Esophagus squamous epithelium (tissue), 4 donors: ENCODE measurements at regions not wholly inside any gene's neighbourhood (a gene's known extent, or its start where the extent isn't known, plus 50 kb on each side); places are given as distances from the start of the nearest gene placed in this dataset.

Experiments used
- CTCF ChIP-seq, 6 experiments: fragments of 450-650 bp in 4 of 6; fragments of 200-600 bp in 2 of 6; sonication (generic) in 2 of 6; IDR thresholded peaks; one replicate each; pipeline ENCODE4 v1.5.1; 2016 to 2019; ENCODE audit warnings: antibody characterized with exemption in 6 of 6, mild to moderate bottlenecking in 4 of 6, moderate library complexity in 4 of 6
- POLR2A ChIP-seq, 4 donors: fragments of 450-650 bp; IDR thresholded peaks; one replicate each; pipeline ENCODE4 v1.6.1; 2017; ENCODE audit warnings: antibody characterized with exemption in 4 of 4, mild to moderate bottlenecking in 4 of 4, moderate library complexity in 3 of 4

- TF ChIP-seq POLR2A (IDR thresholded peaks at IDR 0.05), result no peak
- TF ChIP-seq CTCF (IDR thresholded peaks at IDR 0.05), result no peak
Measured at GRCh38 chr18:41714872-41715271, 240.2 kb upstream of the PIK3C3 start.
